Duodenal mucosa (tissue), 2 donors: ENCODE measurements at regions not wholly inside any gene's neighbourhood (a gene's known extent, or its start where the extent isn't known, plus 50 kb on each side); places are given as distances from the start of the nearest gene placed in this dataset.

ENCODE experiments used
- H3K27ac ChIP-seq: one replicate; pipeline ENCODE4 v1.7.0; 2013; ENCODE audit warnings: low read depth, low read length
- H3K27me3 ChIP-seq, 2 donors: one replicate each; pipeline ENCODE4 v1.7.0; 2013; ENCODE audit warnings: low read length in 2 of 2, control low read depth in 1 of 2; ENCODE audit not compliant: insufficient read depth in 2 of 2, control insufficient read depth in 1 of 2
- H3K36me3 ChIP-seq, 2 donors: one replicate each; pipeline ENCODE4 v1.7.0; 2013; ENCODE audit warnings: low read length in 2 of 2, control low read depth in 1 of 2; ENCODE audit not compliant: insufficient read depth in 2 of 2, control insufficient read depth in 1 of 2
- H3K4me1 ChIP-seq, 2 donors: one replicate each; pipeline ENCODE4 v1.7.0; 2013; ENCODE audit warnings: low read length in 2 of 2, control low read depth in 1 of 2; ENCODE audit not compliant: insufficient read depth in 2 of 2, control insufficient read depth in 1 of 2
- H3K4me3 ChIP-seq, 2 donors: one replicate each; pipeline ENCODE4 v1.7.0; 2013; ENCODE audit warnings: low read length in 2 of 2, low read depth in 1 of 2
- H3K9ac ChIP-seq, 2 donors: one replicate each; pipeline ENCODE4 v1.7.0; 2013; ENCODE audit warnings: low read length in 2 of 2, low read depth in 1 of 2
- H3K9me3 ChIP-seq, 2 donors: one replicate each; pipeline ENCODE4 v1.7.0; 2013; ENCODE audit warnings: low read length in 2 of 2, control low read depth in 1 of 2; ENCODE audit not compliant: control insufficient read depth in 1 of 2

DNA sequence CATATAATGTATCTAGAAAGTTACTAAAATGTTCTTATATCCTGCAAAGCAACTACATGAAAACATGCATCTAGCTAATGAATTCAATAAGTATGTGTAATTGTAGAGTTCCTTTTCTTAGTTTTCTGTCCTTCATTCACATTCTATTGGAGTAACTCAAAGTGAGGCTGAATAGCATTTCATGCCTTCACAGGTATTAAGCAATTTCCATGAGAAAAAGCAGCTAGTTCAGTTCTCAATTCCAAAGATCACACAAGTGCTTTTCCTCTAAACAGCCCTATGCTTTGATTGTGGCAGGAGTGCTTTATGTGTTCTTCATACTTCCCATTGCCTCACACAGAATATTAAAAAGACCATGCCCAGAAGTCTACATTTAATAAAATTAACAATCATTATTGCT lies 274.9 kb downstream of the RFPL4B start:
- Histone ChIP-seq H3K9me3 (no peaks in the 10 kb centered on the region), H3K4me3 (no peak overlapping the region), H3K27me3 (no peaks in the 10 kb centered on the region), H3K36me3 (no peaks in the 10 kb centered on the region), H3K4me1 (no peaks in the 10 kb centered on the region), H3K9ac (no peak overlapping the region), H3K27ac (no peak overlapping the region)

GRCh38 chr6:112626468-112627082 lies 279.4 kb downstream of the RFPL4B start:
- Histone ChIP-seq H3K9me3 (no peaks in the 10 kb centered on the region), H3K9ac (no peak overlapping the region), H3K27ac (no peak overlapping the region), H3K27me3 (no peaks in the 10 kb centered on the region), H3K4me3 (no peak overlapping the region), H3K4me1 (no peaks in the 10 kb centered on the region), H3K36me3 (no peaks in the 10 kb centered on the region)

GRCh38 chr6:112634376-112634775 lies 287.2 kb downstream of the RFPL4B start:
- Histone ChIP-seq H3K9me3 (no peaks in the 10 kb centered on the region), H3K27me3 (no peaks in the 10 kb centered on the region), H3K27ac (no peak overlapping the region), H3K4me1 (no peaks in the 10 kb centered on the region), H3K4me3 (no peak overlapping the region), H3K9ac (no peak overlapping the region), H3K36me3 (no peaks in the 10 kb centered on the region)

DNA sequence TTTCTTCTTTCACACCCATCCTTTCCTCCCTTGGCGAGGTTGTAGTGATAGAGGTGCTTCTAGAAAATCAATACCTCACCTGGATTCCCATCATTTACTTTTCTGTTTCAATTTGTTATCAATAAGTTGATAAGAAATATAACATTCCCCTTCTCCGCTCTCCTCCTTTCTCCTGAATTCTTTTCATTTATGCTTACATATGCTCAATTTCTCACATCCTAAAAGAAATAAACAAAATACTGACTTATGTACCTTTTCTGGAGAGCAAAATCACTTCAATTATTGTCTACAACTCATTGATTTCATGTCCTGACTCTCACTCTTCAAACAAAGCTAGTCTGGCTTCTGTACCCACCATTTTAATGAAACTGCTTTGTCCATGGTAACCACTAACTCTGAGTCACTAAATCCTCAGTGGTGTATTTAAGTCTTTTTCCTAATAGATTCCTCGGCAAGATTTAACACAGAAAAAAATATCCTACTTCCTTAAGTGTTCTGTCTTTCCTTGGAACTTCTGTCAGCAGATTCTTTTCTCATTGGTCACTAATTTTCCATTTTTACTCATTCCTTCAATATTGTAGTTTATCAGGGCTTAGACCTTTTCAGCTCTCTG lies 289.6 kb downstream of the RFPL4B start:
- Histone ChIP-seq H3K27ac (no peak overlapping the region), H3K9me3 (no peaks in the 10 kb centered on the region), H3K4me1 (no peaks in the 10 kb centered on the region), H3K4me3 (no peak overlapping the region), H3K9ac (no peak overlapping the region), H3K36me3 (no peaks in the 10 kb centered on the region), H3K27me3 (no peaks in the 10 kb centered on the region)

DNA sequence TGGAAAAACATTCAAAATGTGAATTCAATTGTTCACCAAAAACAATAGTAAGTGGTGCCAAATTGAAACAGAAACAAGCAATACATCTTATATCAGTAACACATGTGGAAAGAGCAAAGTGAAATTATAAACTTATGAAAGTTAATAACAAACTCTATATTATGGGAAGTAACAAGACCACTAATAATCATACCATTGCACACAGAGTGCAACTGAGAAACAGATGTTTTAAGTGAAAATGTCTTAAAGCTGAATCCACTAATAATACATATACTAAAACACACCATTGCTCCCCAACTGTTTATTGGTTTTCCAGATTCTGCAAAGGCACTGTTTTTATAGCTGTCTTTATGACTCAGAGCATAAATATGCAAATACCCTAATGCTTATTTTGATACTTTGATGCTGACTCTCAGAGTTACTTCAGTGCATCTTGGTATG lies 292.3 kb downstream of the RFPL4B start:
- H3K27ac ChIP-seq: no peak overlapping the region
- H3K9ac ChIP-seq: no peak overlapping the region
- H3K9me3 ChIP-seq: no peaks in the 10 kb centered on the region
- no peaks in the 10 kb centered on the region for H3K4me1 ChIP-seq
- no peaks in the 10 kb centered on the region for H3K36me3 ChIP-seq
- no peaks in the 10 kb centered on the region for H3K27me3 ChIP-seq
- H3K4me3 ChIP-seq: no peak overlapping the region

DNA sequence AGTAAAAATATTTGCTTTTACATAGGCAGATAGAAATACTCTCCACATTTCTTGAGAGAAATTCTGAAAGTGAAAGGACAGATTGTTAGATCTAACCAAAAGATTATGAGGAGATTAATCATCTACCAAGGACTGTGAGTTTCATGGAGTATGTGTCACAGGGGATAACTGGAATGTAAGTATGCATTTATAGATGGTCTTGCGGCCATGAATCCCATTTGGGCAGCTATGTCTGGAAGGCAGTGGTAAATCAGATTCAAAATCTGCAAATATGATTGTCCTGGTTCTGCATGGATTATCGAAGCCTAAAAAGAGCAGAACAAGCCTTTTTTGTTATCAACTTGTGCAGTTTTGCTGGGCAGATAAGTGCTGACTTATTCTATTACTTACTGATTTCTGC lies 293.8 kb downstream of the RFPL4B start:
- H3K4me1 ChIP-seq: no peaks in the 10 kb centered on the region
- no peaks in the 10 kb centered on the region for H3K9me3 ChIP-seq
- H3K27ac ChIP-seq: no peak overlapping the region
- no peaks in the 10 kb centered on the region for H3K36me3 ChIP-seq
- H3K4me3 ChIP-seq: no peak overlapping the region
- no peak overlapping the region for H3K9ac ChIP-seq
- H3K27me3 ChIP-seq: no peaks in the 10 kb centered on the region

DNA sequence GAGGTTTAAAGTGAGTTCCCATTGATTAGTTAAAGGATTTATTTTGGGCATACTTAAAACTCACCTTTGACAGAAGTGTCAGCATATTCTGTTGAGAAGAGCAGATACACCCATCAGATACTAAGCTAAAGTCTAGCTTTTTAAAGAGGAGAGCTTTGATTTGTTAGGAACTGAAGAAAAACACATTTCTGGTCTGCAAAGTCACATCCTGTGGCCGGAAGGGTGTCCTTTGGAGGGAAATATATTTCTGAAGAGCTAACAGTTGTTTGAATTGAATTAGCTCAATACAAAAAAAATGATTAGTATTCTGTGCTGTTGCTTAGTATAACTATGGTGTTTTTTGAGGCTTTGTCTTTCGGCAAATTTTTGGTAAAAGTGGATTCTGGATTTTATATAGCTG lies 302.7 kb downstream of the RFPL4B start:
- Histone ChIP-seq H3K4me1 (no peaks in the 10 kb centered on the region), H3K9ac (no peak overlapping the region), H3K27me3 (no peaks in the 10 kb centered on the region), H3K4me3 (no peak overlapping the region), H3K9me3 (no peaks in the 10 kb centered on the region), H3K27ac (no peak overlapping the region), H3K36me3 (no peaks in the 10 kb centered on the region)

GRCh38 chr6:112651239-112651638 lies 304.1 kb downstream of the RFPL4B start:
- H3K27me3 ChIP-seq: no peaks in the 10 kb centered on the region
- H3K27ac ChIP-seq: no peak overlapping the region
- no peaks in the 10 kb centered on the region for H3K4me1 ChIP-seq
- H3K9me3 ChIP-seq: no peaks in the 10 kb centered on the region
- no peak overlapping the region for H3K9ac ChIP-seq
- no peaks in the 10 kb centered on the region for H3K36me3 ChIP-seq
- H3K4me3 ChIP-seq: no peak overlapping the region

DNA sequence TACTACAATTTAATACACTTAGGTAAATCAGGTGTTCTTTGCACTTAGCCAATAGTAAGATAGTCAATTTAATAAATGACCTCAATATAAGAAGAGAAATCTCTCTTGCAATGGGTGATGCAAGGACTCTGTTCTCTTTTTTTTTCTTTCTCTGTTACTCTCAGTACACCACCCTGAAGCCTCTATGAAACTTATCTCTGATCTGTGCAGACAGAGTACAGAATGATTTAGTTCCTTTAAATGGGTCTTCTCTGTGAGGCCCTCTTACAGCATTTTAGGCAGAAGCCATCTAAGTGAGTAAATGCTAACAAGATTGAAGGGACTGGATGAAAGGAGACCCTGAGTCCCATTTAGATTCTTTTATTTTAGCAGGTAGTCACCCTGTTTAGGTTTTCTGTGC lies 312.8 kb downstream of the RFPL4B start:
- no peak overlapping the region for H3K27ac ChIP-seq
- no peak overlapping the region for H3K4me3 ChIP-seq
- H3K9me3 ChIP-seq: peaks cover 0 to 4% of the 10 kb centered on the region in 2 donors
- H3K36me3 ChIP-seq: no peaks in the 10 kb centered on the region
- no peaks in the 10 kb centered on the region for H3K27me3 ChIP-seq
- H3K4me1 ChIP-seq: no peaks in the 10 kb centered on the region
- no peak overlapping the region for H3K9ac ChIP-seq

GRCh38 chr6:112660626-112661025 lies 313.5 kb downstream of the RFPL4B start:
- no peaks in the 10 kb centered on the region for H3K27me3 ChIP-seq
- H3K9me3 ChIP-seq: peaks cover 0 to 4% of the 10 kb centered on the region in 2 donors

More at GRCh38 chr6:112660626-112661025, 313.5 kb downstream of the RFPL4B start:
- Histone ChIP-seq H3K4me1 (no peaks in the 10 kb centered on the region), H3K27ac (no peak overlapping the region), H3K9ac (no peak overlapping the region), H3K36me3 (no peaks in the 10 kb centered on the region), H3K4me3 (no peak overlapping the region)
